ENCODE measurements at regions not wholly inside any gene's neighbourhood (a gene's known extent, or its start where the extent isn't known, plus 50 kb on each side); places are given as distances from the start of the nearest gene placed in this dataset.

DNA sequence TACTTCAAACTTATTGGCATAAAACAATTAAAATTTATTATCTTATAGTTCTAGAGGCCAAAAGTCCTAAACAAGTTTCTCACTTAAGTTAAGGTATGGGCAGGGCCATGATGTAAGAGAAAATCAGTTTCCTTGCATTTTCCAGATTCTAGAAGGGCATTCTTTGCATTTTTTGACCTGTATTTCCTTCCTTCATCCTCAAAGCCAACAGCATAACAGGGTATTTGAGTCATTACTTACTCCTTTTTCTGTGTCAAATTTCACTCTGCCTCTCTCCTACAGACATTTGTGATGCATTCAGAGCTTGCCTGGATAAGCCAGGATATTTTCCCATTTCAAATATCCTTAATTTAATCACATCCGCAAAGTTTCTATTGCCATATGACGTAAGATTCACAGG lies 1499.0 kb downstream of the EFNA5 start:
- H2AK5ac ChIP-seq (ENCODE audit: low read depth, low read length), result no peak overlapping the region
- dilution Hi-C loops (cut with HindIII; ENCODE audit: low sequenced_read_pairs, unreplicated experiment) (no loop called here), intact Hi-C loops (cut with micrococcal nuclease) (no loop called here), in situ Hi-C loops (cut with MboI; ENCODE audit: low sequenced_read_pairs) (no loop called here)
- H3K36me3 ChIP-seq (ENCODE audit: control insufficient read depth, insufficient read depth, low read length), result no peaks in the 10 kb centered on the region
- H3K4me1 ChIP-seq (ENCODE audit: control insufficient read depth, insufficient read depth, low read length), result no peaks in the 10 kb centered on the region
- H3K9me1 ChIP-seq (ENCODE audit: insufficient read depth, low read length), result no peaks in the 10 kb centered on the region
- H3K56ac ChIP-seq (ENCODE audit: extremely low read depth, insufficient read depth, low read length), result no peak overlapping the region
- no peak overlapping the region; the same call in 2 of the 3 replicates for H2BK15ac ChIP-seq (ENCODE audit: low read depth, low read length)
- peak; percentile 38 for DNase-seq
- no peak overlapping the region for H4K5ac ChIP-seq (ENCODE audit: low read depth, low read length)
- H3K9me3 ChIP-seq (ENCODE audit: control insufficient read depth, insufficient read depth, low read length), result no peaks in the 10 kb centered on the region
- no peak overlapping the region for H3K4me2 ChIP-seq (ENCODE audit: low read depth, low read length)
- no peaks in the 10 kb centered on the region for H4K20me1 ChIP-seq (ENCODE audit: insufficient read depth, low read length)
- H2BK120ac ChIP-seq (ENCODE audit: low read depth, low read length), result no peak overlapping the region
- no peak for TF ChIP-seq POLR2A (IDR thresholded peaks at IDR 0.05; ENCODE audit: low read depth, low read length)
- TF ChIP-seq, protein P1, sequence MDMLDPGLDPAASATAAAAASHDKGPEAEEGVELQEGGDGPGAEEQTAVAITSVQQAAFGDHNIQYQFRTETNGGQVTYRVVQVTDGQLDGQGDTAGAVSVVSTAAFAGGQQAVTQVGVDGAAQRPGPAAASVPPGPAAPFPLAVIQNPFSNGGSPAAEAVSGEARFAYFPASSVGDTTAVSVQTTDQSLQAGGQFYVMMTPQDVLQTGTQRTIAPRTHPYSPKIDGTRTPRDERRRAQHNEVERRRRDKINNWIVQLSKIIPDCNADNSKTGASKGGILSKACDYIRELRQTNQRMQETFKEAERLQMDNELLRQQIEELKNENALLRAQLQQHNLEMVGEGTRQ (IDR thresholded peaks at IDR 0.05; ENCODE audit: low read depth, low read length), result no peak
- TF ChIP-seq, protein P2, sequence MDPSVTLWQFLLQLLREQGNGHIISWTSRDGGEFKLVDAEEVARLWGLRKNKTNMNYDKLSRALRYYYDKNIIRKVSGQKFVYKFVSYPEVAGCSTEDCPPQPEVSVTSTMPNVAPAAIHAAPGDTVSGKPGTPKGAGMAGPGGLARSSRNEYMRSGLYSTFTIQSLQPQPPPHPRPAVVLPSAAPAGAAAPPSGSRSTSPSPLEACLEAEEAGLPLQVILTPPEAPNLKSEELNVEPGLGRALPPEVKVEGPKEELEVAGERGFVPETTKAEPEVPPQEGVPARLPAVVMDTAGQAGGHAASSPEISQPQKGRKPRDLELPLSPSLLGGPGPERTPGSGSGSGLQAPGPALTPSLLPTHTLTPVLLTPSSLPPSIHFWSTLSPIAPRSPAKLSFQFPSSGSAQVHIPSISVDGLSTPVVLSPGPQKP (IDR thresholded peaks at IDR 0.05; ENCODE audit: borderline replicate concordance, low read depth, low read length), result no peak
- no peak for TF ChIP-seq RAD21 (IDR thresholded peaks at IDR 0.05; ENCODE audit: low read length)
- no peak for TF ChIP-seq CTCF (conservative IDR thresholded peaks at IDR 0.05; ENCODE audit: low read depth, low read length)
- TF ChIP-seq FOS (IDR thresholded peaks at IDR 0.05; ENCODE audit: low read depth, low read length), result no peak
- no peak for TF ChIP-seq MAFK (IDR thresholded peaks at IDR 0.05; ENCODE audit: low read depth, low read length)
- TF ChIP-seq NFE2L2 (IDR thresholded peaks at IDR 0.05; ENCODE audit: low read depth, low read length), result no peak
- TF ChIP-seq MXI1 (IDR thresholded peaks at IDR 0.05; ENCODE audit: borderline replicate concordance, low read depth, low read length), result no peak
- TF ChIP-seq SMC3 (IDR thresholded peaks at IDR 0.05; ENCODE audit: low read depth, low read length), result no peak
- TF ChIP-seq CEBPB (IDR thresholded peaks at IDR 0.05; ENCODE audit: low read depth, low read length), result no peak
- no peak for TF ChIP-seq RFX5 (IDR thresholded peaks at IDR 0.05; ENCODE audit: low read depth, low read length)
- no peak for TF ChIP-seq MAZ (IDR thresholded peaks at IDR 0.05; ENCODE audit: borderline replicate concordance, low read depth, low read length)
- TF ChIP-seq CHD1 (IDR thresholded peaks at IDR 0.05; ENCODE audit: low read depth, low read length), result no peak
- H2BK20ac ChIP-seq (ENCODE audit: low read depth, low read length), result no peak overlapping the region
- H4K91ac ChIP-seq (ENCODE audit: insufficient read depth, low read depth, low read length), result no peak overlapping the region
- H3K18ac ChIP-seq (ENCODE audit: low read depth, low read length), result no peak overlapping the region
- no CpG with 5 or more reads among the region's 2 CpGs for WGBS, 2 experiments (ENCODE audit: extremely low coverage in 2 of 2, insufficient read length in 1 of 2)
- CTCF ChIA-PET, result interaction anchor here (1.0 kb wide), 1 partner anchor 98 kb away, joined by 3 read pairs; no protein-coding TSS in a partner anchor
- H2AK9ac ChIP-seq (replicated peaks; ENCODE audit: low read depth, low read length, poor library complexity), result no peak overlapping the region
- no peak overlapping the region for H2BK5ac ChIP-seq (ENCODE audit: low read depth, low read length, poor library complexity, severe bottlenecking)
- H3K14ac ChIP-seq (replicated peaks; ENCODE audit: low read depth, low read length), result no peak overlapping the region
- H3K27me3 ChIP-seq (ENCODE audit: control insufficient read depth, insufficient read depth, low read length), result no peaks in the 10 kb centered on the region
- no peak overlapping the region for H3K4ac ChIP-seq (ENCODE audit: low read depth, low read length)
- H3K79me1 ChIP-seq (ENCODE audit: low read depth in 1 of 2, low read length in 2 of 2), result no peaks in the 10 kb centered on the region
- POLR2A ChIA-PET (ENCODE audit: unreplicated experiment), result no interaction called here
- H3K23ac ChIP-seq (ENCODE audit: low read depth, low read length), result no peak overlapping the region
- peak overlapping the region in 1 of 2 experiments; percentile 62; a peak in 1 of 4 replicates for H4K8ac ChIP-seq (ENCODE audit: low read depth in 2 of 2, low read length in 2 of 2)
- no peak overlapping the region for H2AFZ ChIP-seq (replicated peaks; ENCODE audit: low read length, poor library complexity)
- no peak overlapping the region for H3K9ac ChIP-seq (ENCODE audit: low read depth, low read length)
- BruUV-seq (replicated peaks), result no TSS peak
- ATAC-seq (ENCODE audit: low read depth), result peak; percentile 68
- no peak overlapping the region for H3K4me3 ChIP-seq (ENCODE audit: insufficient read depth, low read depth, low read length)
- no peak overlapping the region for H3K27ac ChIP-seq (ENCODE audit: insufficient read depth, low read length)

Data from IMR-90 (cell line).